ENCODE measurements at regions not wholly inside any gene's neighbourhood (a gene's known extent, or its start where the extent isn't known, plus 50 kb on each side); places are given as distances from the start of the nearest gene placed in this dataset.

GRCh38 chr19:29420065-29420464, 105.7 kb upstream of the VSTM2B start:
- Mint-ChIP-seq H3K36me3 (no peaks in the 10 kb centered on the region), H3K9me3 (peaks cover 4% of the 10 kb centered on the region), H3K4me3 (no peak overlapping the region), H3K27me3 (ENCODE audit: insufficient read depth, low read depth) (peaks cover 12% of the 10 kb centered on the region), H3K27ac (no peak overlapping the region), H3K4me1 (peaks cover 3% of the 10 kb centered on the region)
- TF ChIP-seq CTCF (IDR thresholded peaks at IDR 0.05), result no peak
- TF ChIP-seq EZH2 (IDR thresholded peaks at IDR 0.05), result no peak
- no peak for TF ChIP-seq EZH2phosphoT487 (IDR thresholded peaks at IDR 0.05)
- Histone ChIP-seq H3F3A (ENCODE audit: low read depth) (no peaks in the 10 kb centered on the region), H3K4me3 (no peak overlapping the region), H3K4me2 (no peak overlapping the region), H3K36me3 (no peaks in the 10 kb centered on the region), H3K9me3 (ENCODE audit: low read depth) (no peaks in the 10 kb centered on the region), H3K27ac (no peak overlapping the region), H3K79me2 (ENCODE audit: low read depth) (no peaks in the 10 kb centered on the region), H3K27me3 (no peaks in the 10 kb centered on the region), H2AFZ (replicated peaks) (no peak overlapping the region), H3K4me1 (no peaks in the 10 kb centered on the region), H3K9ac (no peak overlapping the region), H4K20me1 (ENCODE audit: low read depth) (no peaks in the 10 kb centered on the region)
- no peak for DNase-seq (ENCODE audit: low spot score)

- Histone ChIP-seq H3K79me2 (ENCODE audit: low read depth) (no peaks in the 10 kb centered on the region), H2AFZ (replicated peaks) (no peak overlapping the region), H3K27ac (no peak overlapping the region), H3K36me3 (no peaks in the 10 kb centered on the region), H3K9me3 (ENCODE audit: low read depth) (no peaks in the 10 kb centered on the region), H4K20me1 (ENCODE audit: low read depth) (no peaks in the 10 kb centered on the region), H3K9ac (no peak overlapping the region), H3K4me3 (no peak overlapping the region), H3K4me1 (no peaks in the 10 kb centered on the region), H3F3A (ENCODE audit: low read depth) (no peaks in the 10 kb centered on the region), H3K27me3 (no peaks in the 10 kb centered on the region), H3K4me2 (no peak overlapping the region)
- Mint-ChIP-seq H3K27ac (no peak overlapping the region), H3K36me3 (no peaks in the 10 kb centered on the region), H3K9me3 (peaks cover 4% of the 10 kb centered on the region), H3K4me1 (peaks cover 3% of the 10 kb centered on the region), H3K27me3 (ENCODE audit: insufficient read depth, low read depth) (peaks cover 14% of the 10 kb centered on the region), H3K4me3 (no peak overlapping the region)
- no peak for DNase-seq (ENCODE audit: low spot score)
- no peak for TF ChIP-seq EZH2phosphoT487 (IDR thresholded peaks at IDR 0.05)
- TF ChIP-seq CTCF (IDR thresholded peaks at IDR 0.05), result no peak
- TF ChIP-seq EZH2 (IDR thresholded peaks at IDR 0.05), result no peak
These were observed 105.2 kb upstream of the VSTM2B start for GRCh38 chr19:29420482-29421195.

GRCh38 chr19:29421196-29421545, 104.6 kb upstream of the VSTM2B start:
- no peak for TF ChIP-seq EZH2 (IDR thresholded peaks at IDR 0.05)
- no peaks in the 10 kb centered on the region for H3K36me3 ChIP-seq
- H3K9me3 ChIP-seq (ENCODE audit: low read depth), result no peaks in the 10 kb centered on the region
- Mint-ChIP-seq H3K4me3 (no peak overlapping the region), H3K9me3 (peaks cover 6% of the 10 kb centered on the region), H3K27ac (peak overlapping the region; percentile 17), H3K27me3 (ENCODE audit: insufficient read depth, low read depth) (peaks cover 10% of the 10 kb centered on the region), H3K4me1 (peaks cover 3% of the 10 kb centered on the region), H3K36me3 (no peaks in the 10 kb centered on the region)
- no peak overlapping the region for H3K4me2 ChIP-seq
- H3K27ac ChIP-seq, result no peak overlapping the region
- no peak overlapping the region for H3K4me3 ChIP-seq
- no peaks in the 10 kb centered on the region for H4K20me1 ChIP-seq (ENCODE audit: low read depth)
- no peak overlapping the region for H3K9ac ChIP-seq
- no peaks in the 10 kb centered on the region for H3K79me2 ChIP-seq (ENCODE audit: low read depth)
- no peak for DNase-seq (ENCODE audit: low spot score)
- no peaks in the 10 kb centered on the region for H3F3A ChIP-seq (ENCODE audit: low read depth)
- H2AFZ ChIP-seq (replicated peaks), result no peak overlapping the region
- no peaks in the 10 kb centered on the region for H3K27me3 ChIP-seq
- H3K4me1 ChIP-seq, result no peaks in the 10 kb centered on the region

- Histone ChIP-seq H3K27ac (no peak overlapping the region), H4K20me1 (ENCODE audit: low read depth) (no peaks in the 10 kb centered on the region), H3K9ac (no peak overlapping the region), H3K9me3 (ENCODE audit: low read depth) (no peaks in the 10 kb centered on the region), H3K4me3 (no peak overlapping the region), H3K4me2 (no peak overlapping the region), H3K27me3 (no peaks in the 10 kb centered on the region), H3K36me3 (no peaks in the 10 kb centered on the region), H3K4me1 (no peaks in the 10 kb centered on the region), H3K79me2 (ENCODE audit: low read depth) (no peaks in the 10 kb centered on the region), H3F3A (ENCODE audit: low read depth) (no peaks in the 10 kb centered on the region), H2AFZ (replicated peaks) (no peak overlapping the region)
- Mint-ChIP-seq H3K27me3 (ENCODE audit: insufficient read depth, low read depth) (peaks cover 10% of the 10 kb centered on the region), H3K9me3 (peaks cover 8% of the 10 kb centered on the region), H3K4me1 (peaks cover 3% of the 10 kb centered on the region), H3K4me3 (no peak overlapping the region), H3K36me3 (no peaks in the 10 kb centered on the region), H3K27ac (no peak overlapping the region)
- DNase-seq (ENCODE audit: low spot score), result no peak
- TF ChIP-seq EZH2 (IDR thresholded peaks at IDR 0.05) (no peak), CTCF (IDR thresholded peaks at IDR 0.05) (no peak)
These were observed 103.7 kb upstream of the VSTM2B start for GRCh38 chr19:29422047-29422446.
